ENCODE measurements at regions not wholly inside any gene's neighbourhood (a gene's known extent, or its start where the extent isn't known, plus 50 kb on each side); places are given as distances from the start of the nearest gene placed in this dataset.

- DNase-seq (ENCODE audit: extremely low read depth in 1 of 4, low spot score in 3 of 4) (no peak), ATAC-seq (no peak), FAIRE-seq (no peak)
- H3K9me1 ChIP-seq (ENCODE audit: control insufficient read depth, insufficient read depth, low read length) = no peaks in the 10 kb centered on the region
- no TSS peak for BruUV-seq (replicated peaks)
- no peaks in the 10 kb centered on the region for H3K4me1 ChIP-seq (replicated peaks in 1 of 2; ENCODE audit: control insufficient read depth in 2 of 2, insufficient read depth in 2 of 2, low read length in 2 of 2)
- H3K27me3 ChIP-seq (ENCODE audit: control insufficient read depth in 2 of 2, insufficient read depth in 2 of 2, low read length in 2 of 2) = no peaks in the 10 kb centered on the region
- intact Hi-C loops (cut with micrococcal nuclease) (no loop called here), in situ Hi-C loops (cut with MboI) (no loop called here)
- H3K4me3 ChIP-seq = no peak overlapping the region
- no peak overlapping the region for H3K4me2 ChIP-seq (ENCODE audit: insufficient read depth, low read length)
- POLR2A ChIA-PET = no interaction called here
- H3K9ac ChIP-seq (ENCODE audit: insufficient read depth in 1 of 2, low read depth in 2 of 2, low read length in 2 of 2) = no peak overlapping the region
- no peak overlapping the region for H2AFZ ChIP-seq (ENCODE audit: low read depth, low read length)
- H3K9me3 ChIP-seq (replicated peaks; ENCODE audit: control insufficient read depth, insufficient read depth, low read depth, low read length) = no peaks in the 10 kb centered on the region; the same call in 1 of the 2 replicates
- no peak overlapping the region for H3K27ac ChIP-seq (ENCODE audit: extremely low read depth, low read depth, low read length)
- H4K20me1 ChIP-seq (replicated peaks; ENCODE audit: control insufficient read depth, insufficient read depth, low read length) = no peaks in the 10 kb centered on the region
- CTCF ChIA-PET (ENCODE audit: low intra/inter-chr PET ratio) = no interaction called here
- no peaks in the 10 kb centered on the region for H3K36me3 ChIP-seq (ENCODE audit: control insufficient read depth, insufficient read depth, low read length)
- no peaks in the 10 kb centered on the region for H3K79me2 ChIP-seq (ENCODE audit: control insufficient read depth, insufficient read depth, low read length)
- 0% methylated on average over 1 of the region's 1 CpG for WGBS (ENCODE audit: insufficient coverage, low coverage, missing lambda C conversion rate)
- TF ChIP-seq SMARCB1 (IDR thresholded peaks at IDR 0.05; ENCODE audit: insufficient read length, low read depth) (no peak), SMARCE1 (IDR thresholded peaks at IDR 0.05) (no peak), TAF9B (IDR thresholded peaks at IDR 0.05; ENCODE audit: partially characterized antibody) (no peak), ZNF408 (CRISPR knock-in tag; IDR thresholded peaks at IDR 0.05; ENCODE audit: low read depth) (no peak), SMC3 (conservative IDR thresholded peaks at IDR 0.05; ENCODE audit: insufficient read depth, low read depth, low read length) (no peak), HNRNPK (IDR thresholded peaks at IDR 0.05; ENCODE audit: low read depth, low read length, poor library complexity, severe bottlenecking) (no peak), PHB (CRISPR knock-in tag; IDR thresholded peaks at IDR 0.05) (no peak), SPI1 (IDR thresholded peaks at IDR 0.05; ENCODE audit: borderline replicate concordance, low read depth, low read length) (no peak)
- TF ChIP-seq, protein P1, sequence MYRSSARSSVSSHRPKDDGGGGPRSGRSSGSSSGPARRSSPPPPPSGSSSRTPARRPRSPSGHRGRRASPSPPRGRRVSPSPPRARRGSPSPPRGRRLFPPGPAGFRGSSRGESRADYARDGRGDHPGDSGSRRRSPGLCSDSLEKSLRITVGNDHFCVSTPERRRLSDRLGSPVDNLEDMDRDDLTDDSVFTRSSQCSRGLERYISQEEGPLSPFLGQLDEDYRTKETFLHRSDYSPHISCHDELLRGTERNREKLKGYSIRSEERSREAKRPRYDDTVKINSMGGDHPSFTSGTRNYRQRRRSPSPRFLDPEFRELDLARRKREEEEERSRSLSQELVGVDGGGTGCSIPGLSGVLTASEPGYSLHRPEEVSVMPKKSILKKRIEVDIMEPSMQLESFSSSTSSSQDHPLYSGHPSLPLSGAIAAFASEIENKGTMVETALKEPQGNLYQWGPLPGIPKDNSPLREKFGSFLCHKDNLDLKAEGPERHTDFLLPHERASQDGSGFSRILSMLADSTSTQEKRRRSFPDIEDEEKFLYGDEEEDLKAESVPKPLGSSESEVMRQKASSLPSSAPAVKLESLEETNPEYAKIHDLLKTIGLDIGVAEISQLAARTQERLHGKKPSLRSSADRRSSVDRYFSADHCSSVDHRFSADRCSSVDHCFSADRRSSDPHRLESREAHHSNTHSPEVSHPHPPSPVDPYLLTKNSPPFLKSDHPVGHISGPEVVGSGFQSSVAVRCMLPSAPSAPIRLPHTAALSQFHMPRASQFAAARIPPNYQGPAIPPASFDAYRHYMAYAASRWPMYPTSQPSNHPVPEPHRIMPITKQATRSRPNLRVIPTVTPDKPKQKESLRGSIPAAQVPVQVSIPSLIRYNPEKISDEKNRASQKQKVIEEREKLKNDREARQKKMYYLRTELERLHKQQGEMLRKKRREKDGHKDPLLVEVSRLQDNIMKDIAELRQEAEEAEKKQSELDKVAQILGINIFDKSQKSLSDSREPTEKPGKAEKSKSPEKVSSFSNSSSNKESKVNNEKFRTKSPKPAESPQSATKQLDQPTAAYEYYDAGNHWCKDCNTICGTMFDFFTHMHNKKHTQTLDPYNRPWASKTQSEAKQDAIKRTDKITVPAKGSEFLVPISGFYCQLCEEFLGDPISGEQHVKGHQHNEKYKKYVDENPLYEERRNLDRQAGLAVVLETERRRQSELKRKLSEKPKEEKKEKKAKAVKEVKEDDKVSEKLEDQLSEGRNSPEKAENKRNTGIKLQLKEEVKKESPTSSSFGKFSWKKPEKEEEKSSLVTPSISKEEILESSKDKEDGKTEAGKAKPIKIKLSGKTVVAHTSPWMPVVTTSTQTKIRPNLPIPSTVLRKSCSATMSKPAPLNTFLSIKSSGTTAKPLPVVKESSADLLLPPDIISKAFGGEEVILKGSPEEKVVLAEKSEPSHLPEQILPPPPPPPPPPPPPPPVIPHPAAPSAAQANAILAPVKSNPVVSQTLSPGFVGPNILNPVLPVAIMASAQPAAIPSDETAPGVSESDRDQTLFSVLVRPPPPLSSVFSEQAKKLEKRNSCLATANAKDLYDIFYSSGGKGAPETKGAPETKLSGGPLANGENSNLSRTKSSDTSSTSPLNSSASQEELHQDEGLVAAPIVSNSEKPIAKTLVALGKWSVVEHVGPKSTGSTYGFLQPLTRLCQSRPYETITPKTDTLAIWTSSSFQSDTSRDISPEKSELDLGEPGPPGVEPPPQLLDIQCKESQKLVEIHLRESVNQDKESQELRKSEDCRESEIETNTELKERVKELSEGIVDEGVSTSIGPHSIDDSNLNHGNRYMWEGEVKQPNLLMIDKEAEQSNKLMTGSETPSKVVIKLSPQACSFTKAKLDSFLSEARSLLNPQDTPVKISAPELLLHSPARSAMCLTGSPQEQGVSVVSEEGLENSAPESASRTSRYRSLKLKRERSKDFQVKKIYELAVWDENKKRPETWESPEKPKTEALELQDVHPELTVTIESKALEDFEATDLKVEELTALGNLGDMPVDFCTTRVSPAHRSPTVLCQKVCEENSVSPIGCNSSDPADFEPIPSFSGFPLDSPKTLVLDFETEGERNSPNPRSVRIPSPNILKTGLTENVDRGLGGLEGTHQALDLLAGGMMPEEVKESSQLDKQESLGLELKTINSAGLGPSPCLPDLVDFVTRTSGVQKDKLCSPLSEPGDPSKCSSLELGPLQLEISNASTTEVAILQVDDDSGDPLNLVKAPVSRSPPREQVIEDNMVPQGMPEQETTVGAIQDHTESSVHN (IDR thresholded peaks at IDR 0.05; ENCODE audit: borderline replicate concordance in 1 of 2, low read depth in 1 of 2) = no peak
- TF ChIP-seq, protein P2, sequence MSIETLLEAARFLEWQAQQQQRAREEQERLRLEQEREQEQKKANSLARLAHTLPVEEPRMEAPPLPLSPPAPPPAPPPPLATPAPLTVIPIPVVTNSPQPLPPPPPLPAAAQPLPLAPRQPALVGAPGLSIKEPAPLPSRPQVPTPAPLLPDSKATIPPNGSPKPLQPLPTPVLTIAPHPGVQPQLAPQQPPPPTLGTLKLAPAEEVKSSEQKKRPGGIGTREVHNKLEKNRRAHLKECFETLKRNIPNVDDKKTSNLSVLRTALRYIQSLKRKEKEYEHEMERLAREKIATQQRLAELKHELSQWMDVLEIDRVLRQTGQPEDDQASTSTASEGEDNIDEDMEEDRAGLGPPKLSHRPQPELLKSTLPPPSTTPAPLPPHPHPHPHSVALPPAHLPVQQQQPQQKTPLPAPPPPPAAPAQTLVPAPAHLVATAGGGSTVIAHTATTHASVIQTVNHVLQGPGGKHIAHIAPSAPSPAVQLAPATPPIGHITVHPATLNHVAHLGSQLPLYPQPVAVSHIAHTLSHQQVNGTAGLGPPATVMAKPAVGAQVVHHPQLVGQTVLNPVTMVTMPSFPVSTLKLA (conservative IDR thresholded peaks at IDR 0.05) = no peak
- TF ChIP-seq, protein P3, sequence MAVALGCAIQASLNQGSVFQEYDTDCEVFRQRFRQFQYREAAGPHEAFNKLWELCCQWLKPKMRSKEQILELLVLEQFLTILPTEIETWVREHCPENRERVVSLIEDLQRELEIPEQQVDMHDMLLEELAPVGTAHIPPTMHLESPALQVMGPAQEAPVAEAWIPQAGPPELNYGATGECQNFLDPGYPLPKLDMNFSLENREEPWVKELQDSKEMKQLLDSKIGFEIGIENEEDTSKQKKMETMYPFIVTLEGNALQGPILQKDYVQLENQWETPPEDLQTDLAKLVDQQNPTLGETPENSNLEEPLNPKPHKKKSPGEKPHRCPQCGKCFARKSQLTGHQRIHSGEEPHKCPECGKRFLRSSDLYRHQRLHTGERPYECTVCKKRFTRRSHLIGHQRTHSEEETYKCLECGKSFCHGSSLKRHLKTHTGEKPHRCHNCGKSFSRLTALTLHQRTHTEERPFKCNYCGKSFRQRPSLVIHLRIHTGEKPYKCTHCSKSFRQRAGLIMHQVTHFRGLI (CRISPR knock-in tag; IDR thresholded peaks at IDR 0.05) = no peak
Observed at GRCh38 chr7:85974176-85974575, 669.5 kb upstream of the GRM3 start.

Measured in K562 (cell line).